MM.1S (cell line): ENCODE measurements at regions not wholly inside any gene's neighbourhood (a gene's known extent, or its start where the extent isn't known, plus 50 kb on each side); places are given as distances from the start of the nearest gene placed in this dataset.

Source experiments
- CTCF ChIP-seq: fragments of 300-600 bp; sonication (generic); IDR thresholded peaks from 2 replicates; pipeline ENCODE4 v1.5.1; 2016; ENCODE audit warnings: antibody characterized with exemption, low read length, mixed read lengths
- EZH2 ChIP-seq: fragments of 300-600 bp; sonication (generic); optimal IDR thresholded peaks from 2 replicates; pipeline ENCODE3; 2017; ENCODE audit warnings: low read depth, mild to moderate bottlenecking, antibody characterized with exemption, low read length, mixed read lengths

GRCh38 chr5:71836084-71836483 lies 117.0 kb downstream of the CARTPT start:
- TF ChIP-seq CTCF (no peak; the same call in 1 of the 2 replicates), EZH2 (no peak)
